ENCODE measurements at regions not wholly inside any gene's neighbourhood (a gene's known extent, or its start where the extent isn't known, plus 50 kb on each side); places are given as distances from the start of the nearest gene placed in this dataset.
"Not testable (repeated sequence)": the region's sequence is repeated elsewhere in the genome, so short reads cannot be mapped to it uniquely, and the experiment has no call there.

DNA sequence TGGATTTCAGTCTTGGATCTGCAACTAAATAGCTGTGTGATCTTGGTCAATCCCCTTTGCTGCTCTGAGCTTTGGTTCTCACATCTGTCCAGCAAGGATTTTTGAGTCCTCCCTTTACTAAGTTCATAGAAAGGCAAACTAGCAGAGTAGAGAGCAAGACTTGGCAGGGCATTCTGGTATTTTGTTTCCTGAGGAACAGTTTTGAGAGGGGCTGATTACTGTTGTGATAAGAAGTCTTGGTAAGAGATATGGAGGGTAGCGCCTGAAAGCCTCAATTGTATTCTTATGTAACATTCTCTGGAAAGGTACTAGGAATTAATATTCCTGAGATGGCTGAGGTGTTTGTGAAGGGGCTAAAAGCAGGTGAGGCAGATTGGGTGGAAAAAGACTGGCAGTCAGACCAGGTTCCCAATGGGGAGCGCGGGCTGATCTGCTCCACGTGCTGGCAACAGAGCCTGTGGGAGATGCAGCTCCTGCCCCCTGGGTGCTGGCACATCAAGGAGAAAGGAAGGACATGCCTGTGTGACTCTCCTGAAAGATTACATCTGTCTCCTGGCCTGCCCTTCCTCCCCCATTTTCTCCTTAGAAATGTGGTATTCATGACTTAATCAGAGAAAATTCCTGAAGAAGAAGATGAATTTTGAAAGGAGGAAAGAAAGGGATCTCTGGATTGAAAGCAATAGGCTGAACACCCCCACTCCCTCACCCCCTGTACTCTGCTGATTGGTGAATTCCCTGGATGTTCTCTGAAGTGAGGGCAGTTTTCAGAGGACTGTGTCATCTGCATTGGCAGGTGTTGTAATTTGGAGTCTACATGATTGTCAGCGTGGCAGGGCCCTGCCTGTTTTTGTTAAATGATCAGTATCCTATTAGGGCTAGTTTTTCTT lies 94.0 kb downstream of the SRGAP2 start:
- H3K27ac ChIP-seq; H3K9me3 ChIP-seq; H3K4me3 ChIP-seq; H3K27me3 ChIP-seq; H3K9ac ChIP-seq (ENCODE audit: low read depth in 2 of 2, low read length in 2 of 2); DNase-seq; intact Hi-C loops (cut with DNase I); H3K36me3 ChIP-seq; H3K4me1 ChIP-seq: not testable (repeated sequence)

DNA sequence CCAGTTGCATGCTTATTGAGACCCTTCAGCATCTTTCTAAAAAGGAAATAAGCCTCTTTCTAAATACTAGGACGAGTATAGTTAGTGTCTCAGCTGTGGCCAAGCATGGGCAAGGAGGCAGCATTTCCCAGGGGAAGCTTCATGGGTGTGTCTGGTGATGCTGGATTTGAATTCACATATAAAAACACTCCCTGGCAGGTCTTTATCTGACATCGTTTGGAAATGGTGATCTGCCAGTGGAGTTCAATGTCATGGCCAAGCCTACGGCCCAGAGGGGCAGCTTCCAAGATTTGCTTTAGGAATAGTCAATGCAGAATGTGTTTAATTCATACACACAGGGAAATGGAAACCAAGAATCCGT lies 94.7 kb downstream of the SRGAP2 start:
- H3K27me3 ChIP-seq; H3K9ac ChIP-seq (ENCODE audit: low read depth in 2 of 2, low read length in 2 of 2); intact Hi-C loops (cut with DNase I); H3K4me3 ChIP-seq; H3K4me1 ChIP-seq; H3K36me3 ChIP-seq; DNase-seq; H3K9me3 ChIP-seq; H3K27ac ChIP-seq: not testable (repeated sequence)

DNA sequence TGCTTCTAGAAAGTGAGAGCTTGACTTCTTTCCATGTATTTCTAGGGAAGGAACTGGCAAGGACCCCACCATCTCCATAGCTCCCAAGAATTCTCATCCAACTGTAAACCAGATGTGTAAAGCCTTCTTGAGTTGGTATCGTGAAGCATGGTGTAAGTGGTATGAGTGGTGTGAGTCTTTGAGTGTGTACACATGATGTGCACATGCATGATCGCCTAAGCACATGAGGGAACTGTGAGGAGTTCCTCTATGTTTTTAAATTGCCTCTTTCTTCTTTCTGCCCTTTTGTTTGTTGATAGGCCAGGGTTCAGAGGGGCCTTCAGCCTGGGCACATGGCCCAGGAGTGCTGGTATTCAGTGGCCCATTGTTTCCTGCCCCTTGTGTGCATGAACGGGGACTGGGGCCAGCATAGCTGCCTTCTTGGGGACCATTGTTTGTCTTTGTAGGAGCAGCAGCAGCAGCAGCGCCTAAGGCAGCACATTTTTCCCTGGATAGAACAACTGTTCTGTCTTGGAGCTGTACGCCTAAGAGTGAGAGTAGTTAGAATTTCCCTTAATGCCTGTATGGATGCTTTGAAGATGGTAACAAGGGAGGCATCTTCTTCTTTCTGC lies 95.9 kb downstream of the SRGAP2 start:
- H3K27ac ChIP-seq; H3K9me3 ChIP-seq; H3K4me3 ChIP-seq; H3K27me3 ChIP-seq; H3K36me3 ChIP-seq; H3K4me1 ChIP-seq; H3K9ac ChIP-seq (ENCODE audit: low read depth in 2 of 2, low read length in 2 of 2); intact Hi-C loops (cut with DNase I); DNase-seq: not testable (repeated sequence)

DNA sequence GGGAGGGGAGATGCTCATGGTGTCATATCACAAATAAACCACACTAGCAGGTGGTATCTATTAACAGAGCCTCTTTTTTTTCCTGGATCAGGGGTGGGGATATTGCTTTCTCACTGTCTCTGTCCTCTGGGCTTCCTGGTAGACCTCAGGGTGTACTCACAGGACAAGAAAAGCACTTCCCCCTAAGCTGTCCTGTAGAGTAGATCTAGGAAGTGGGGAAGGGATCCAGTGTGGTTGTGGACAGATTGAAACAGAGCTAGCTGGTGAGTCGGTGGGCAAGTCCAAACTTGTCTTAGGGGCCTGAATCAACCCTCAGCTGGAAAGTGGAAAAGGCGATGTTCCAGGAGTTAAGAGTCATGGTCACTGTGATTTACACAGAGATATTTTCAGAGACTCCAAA lies 96.6 kb downstream of the SRGAP2 start:
- H3K9me3 ChIP-seq; intact Hi-C loops (cut with DNase I); H3K4me3 ChIP-seq; H3K4me1 ChIP-seq; DNase-seq; H3K36me3 ChIP-seq; H3K27ac ChIP-seq; H3K9ac ChIP-seq (ENCODE audit: low read depth in 2 of 2, low read length in 2 of 2); H3K27me3 ChIP-seq: not testable (repeated sequence)

DNA sequence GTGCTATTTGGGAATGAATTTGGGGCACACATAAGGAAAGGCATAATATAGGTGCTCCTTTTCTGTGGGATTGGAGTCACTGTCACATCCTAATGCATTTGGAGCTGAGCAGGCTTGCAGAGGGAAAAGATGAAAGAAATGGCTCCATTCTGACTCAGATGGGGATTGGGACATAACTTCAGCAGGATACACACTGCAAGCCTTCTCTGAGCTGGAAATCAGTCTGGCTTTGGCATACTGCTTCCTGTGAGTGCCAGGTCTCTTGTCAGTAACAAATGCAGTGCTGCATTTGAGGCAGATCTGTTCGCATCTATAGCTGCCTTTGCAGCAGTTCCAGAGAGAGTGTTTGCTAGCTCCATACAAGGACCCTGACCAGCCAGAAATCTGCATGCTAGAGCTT lies 98.7 kb downstream of the SRGAP2 start:
- H3K4me3 ChIP-seq; H3K27ac ChIP-seq; H3K36me3 ChIP-seq; H3K9me3 ChIP-seq; H3K4me1 ChIP-seq; H3K27me3 ChIP-seq; intact Hi-C loops (cut with DNase I); H3K9ac ChIP-seq (ENCODE audit: low read depth in 2 of 2, low read length in 2 of 2); DNase-seq: not testable (repeated sequence)

DNA sequence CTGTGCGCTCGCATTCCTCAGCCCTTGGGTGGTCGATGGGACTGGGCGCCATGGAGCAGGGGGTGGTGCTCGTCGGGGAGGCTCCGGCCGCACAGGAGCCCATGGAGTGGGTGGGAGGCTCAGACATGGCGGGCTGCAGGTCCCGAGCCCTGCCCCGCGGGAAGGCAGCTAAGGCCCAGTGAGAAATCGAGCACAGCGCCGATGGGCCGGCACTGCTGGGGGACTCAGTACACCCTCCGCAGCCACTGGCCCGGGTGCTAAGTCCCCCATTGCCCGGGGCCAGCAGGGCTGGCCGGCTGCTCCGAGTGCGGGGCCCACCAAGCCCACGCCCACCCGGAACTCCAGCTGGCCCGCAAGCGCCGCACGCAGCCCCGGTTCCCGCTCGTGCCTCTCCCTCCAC lies 104.1 kb downstream of the SRGAP2 start:
- H3K9me3 ChIP-seq; H3K36me3 ChIP-seq; H3K27ac ChIP-seq; intact Hi-C loops (cut with DNase I); DNase-seq; H3K9ac ChIP-seq (ENCODE audit: low read depth in 2 of 2, low read length in 2 of 2); H3K4me3 ChIP-seq; H3K4me1 ChIP-seq; H3K27me3 ChIP-seq: not testable (repeated sequence)

DNA sequence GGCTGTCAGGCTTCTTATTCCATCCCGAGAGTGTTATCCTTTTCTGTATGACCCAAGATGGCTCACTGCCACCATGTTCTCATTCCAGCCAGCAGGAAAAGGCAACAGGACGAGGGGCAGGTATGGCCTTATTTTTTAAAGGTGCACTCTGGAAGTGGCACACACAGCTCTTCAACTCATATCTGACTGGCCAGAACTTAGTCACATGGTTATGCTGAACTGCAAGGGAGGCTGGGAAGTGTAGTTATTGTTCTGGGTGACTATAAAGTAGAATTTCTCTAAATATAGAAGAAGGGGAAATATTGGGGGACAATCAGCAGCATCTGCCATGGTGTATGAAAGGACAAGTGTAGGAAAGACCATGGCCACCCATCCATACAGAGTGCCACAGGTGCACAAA lies 107.6 kb downstream of the SRGAP2 start:
- DNase-seq; H3K36me3 ChIP-seq; H3K27me3 ChIP-seq; H3K27ac ChIP-seq; H3K4me3 ChIP-seq; H3K4me1 ChIP-seq; intact Hi-C loops (cut with DNase I); H3K9ac ChIP-seq (ENCODE audit: low read depth in 2 of 2, low read length in 2 of 2); H3K9me3 ChIP-seq: not testable (repeated sequence)

DNA sequence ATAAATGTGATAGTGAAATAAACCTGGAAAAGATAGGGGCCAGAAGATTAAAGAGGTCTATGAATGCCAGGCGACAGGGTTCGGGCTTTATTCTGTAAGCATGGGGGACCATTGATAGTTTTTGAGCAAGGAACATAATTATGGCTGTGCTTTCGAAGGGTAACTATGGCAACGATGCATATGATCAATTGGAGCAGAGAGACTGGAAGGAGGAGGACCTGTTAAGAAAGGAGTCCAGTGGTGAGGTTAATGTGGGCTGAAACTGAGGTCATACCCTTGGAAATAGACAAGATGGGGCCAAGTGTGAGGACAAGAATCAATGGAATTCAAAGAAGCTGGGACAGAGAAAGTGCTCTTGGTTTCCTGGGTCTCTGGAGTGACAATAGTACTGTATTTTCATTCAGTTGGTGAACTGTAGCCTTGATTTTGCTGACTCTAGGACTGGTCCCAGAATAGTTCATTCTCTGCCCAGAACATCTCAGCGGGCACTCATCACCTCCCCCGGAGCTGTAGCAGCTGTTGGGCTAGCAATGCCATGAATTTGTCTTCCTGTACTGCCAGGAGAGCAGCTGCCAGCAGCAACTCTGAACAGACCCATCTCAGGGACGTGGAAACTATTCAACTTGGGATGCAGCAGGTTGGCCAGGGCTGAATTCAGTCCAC lies 108.4 kb downstream of the SRGAP2 start:
- H3K36me3 ChIP-seq; H3K9ac ChIP-seq (ENCODE audit: low read depth in 2 of 2, low read length in 2 of 2); intact Hi-C loops (cut with DNase I); H3K27me3 ChIP-seq; H3K4me3 ChIP-seq; H3K4me1 ChIP-seq; H3K9me3 ChIP-seq; H3K27ac ChIP-seq; DNase-seq: not testable (repeated sequence)

DNA sequence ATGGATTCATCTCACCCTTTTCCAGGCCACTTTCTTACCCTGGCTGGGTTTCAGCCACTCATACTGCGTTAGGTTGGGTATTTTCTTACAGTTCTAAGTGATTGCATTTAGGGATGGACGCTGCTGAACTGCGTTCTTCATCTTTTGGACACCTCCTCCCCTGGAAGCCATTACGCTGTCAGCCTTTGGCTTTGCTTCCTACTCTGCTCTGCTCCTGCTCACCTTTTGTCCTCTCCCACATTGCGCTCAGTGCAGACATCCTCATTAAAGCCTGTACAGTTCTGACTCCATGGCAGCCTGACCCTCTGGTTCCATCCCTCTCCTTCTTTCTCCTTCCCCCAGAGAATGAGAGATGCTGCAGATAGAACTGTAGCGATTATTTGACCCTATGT lies 108.9 kb downstream of the SRGAP2 start:
- H3K27ac ChIP-seq; H3K4me3 ChIP-seq; H3K9ac ChIP-seq (ENCODE audit: low read depth in 2 of 2, low read length in 2 of 2); intact Hi-C loops (cut with DNase I); H3K9me3 ChIP-seq; H3K27me3 ChIP-seq; DNase-seq; H3K4me1 ChIP-seq; H3K36me3 ChIP-seq: not testable (repeated sequence)

DNA sequence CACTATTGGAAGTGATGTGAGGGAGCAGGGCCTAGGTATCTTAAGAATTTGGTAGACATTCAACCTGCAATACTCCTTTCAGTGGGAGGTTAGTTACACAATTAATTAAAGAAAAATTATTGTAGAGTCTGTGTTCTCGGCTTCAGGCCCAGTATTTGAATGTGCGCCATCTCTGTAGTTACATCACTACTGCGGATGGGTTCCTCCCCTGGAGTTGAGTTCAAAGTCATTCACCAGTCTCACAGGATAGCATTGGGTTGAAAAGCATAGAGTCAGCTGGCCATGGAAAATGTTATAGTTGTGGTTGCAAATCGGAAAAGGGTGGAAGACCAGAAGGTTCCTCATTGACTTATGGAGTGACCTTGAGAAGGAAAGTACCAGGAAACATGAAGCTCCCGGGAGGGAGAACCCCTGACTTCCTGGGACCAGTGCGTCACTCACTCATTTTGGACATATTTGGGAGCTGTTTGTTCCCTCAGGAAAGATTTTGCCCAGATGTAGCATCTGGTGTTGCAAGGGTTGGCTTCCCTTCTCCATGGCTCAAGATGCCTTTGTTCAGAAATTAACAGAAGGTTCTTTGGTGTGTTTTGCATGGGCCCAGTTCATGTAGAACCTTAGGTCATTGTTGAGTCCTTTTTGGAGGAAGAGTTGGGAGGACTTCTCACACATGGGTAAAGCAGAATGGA lies 111.8 kb downstream of the SRGAP2 start:
- H3K4me3 ChIP-seq; H3K27me3 ChIP-seq; H3K9me3 ChIP-seq; H3K4me1 ChIP-seq; DNase-seq; H3K36me3 ChIP-seq; H3K9ac ChIP-seq (ENCODE audit: low read depth in 2 of 2, low read length in 2 of 2); intact Hi-C loops (cut with DNase I); H3K27ac ChIP-seq: not testable (repeated sequence)

DNA sequence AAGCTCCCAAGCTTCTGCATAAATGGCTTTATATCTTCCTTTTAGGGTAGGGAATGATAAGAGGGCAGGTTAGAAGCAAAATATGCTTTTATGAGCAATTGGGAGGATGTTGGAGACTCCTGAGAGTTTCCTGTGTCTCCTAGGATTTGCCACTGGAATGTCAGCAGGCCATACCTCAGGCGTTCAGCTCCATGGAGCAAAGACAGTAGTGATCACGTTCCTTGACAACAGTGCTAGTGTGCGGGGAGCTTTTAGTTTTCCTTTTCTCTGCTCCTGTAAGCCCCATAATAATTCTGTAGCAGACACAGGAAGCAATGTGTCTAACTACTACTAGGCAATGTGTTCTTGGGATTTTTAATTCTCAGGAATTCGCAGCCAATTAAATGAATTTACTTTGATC lies 113.6 kb downstream of the SRGAP2 start:
- H3K36me3 ChIP-seq; H3K27ac ChIP-seq; H3K4me3 ChIP-seq; H3K27me3 ChIP-seq; intact Hi-C loops (cut with DNase I); H3K9me3 ChIP-seq; DNase-seq; H3K9ac ChIP-seq (ENCODE audit: low read depth in 2 of 2, low read length in 2 of 2); H3K4me1 ChIP-seq: not testable (repeated sequence)

DNA sequence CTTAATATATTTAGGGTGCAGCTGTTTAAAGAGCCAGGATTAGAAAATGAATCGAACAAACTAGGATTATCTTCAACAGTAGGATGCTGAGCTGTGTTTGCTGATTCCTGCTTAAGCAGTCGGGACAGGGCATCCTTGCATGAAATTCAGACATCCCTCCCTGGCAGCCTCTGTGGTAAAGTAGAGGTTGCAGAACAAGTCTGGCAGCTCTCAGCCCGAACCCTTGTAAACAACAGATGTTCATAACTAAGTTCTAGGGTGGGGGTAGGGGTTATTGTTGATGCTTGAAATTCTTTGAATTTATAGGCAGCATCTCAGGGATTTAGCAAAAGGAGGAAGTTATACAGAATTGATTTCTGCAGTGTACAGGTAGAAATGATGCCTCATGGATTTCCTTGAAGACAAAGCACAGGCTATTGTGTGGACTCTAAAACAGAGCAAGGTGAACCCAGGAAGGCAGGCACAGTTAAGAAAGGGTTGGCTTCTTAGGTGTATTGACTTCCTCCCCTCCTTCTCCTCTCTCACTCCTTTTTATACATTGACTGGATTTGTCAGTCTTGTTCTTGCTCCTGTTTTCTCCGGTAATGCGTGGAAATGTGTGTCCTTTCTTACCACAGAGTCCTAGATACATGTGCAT lies 114.7 kb downstream of the SRGAP2 start:
- H3K36me3 ChIP-seq; H3K4me1 ChIP-seq; H3K27ac ChIP-seq; H3K4me3 ChIP-seq; H3K9ac ChIP-seq (ENCODE audit: low read depth in 2 of 2, low read length in 2 of 2); intact Hi-C loops (cut with DNase I); H3K27me3 ChIP-seq; DNase-seq; H3K9me3 ChIP-seq: not testable (repeated sequence)

DNA sequence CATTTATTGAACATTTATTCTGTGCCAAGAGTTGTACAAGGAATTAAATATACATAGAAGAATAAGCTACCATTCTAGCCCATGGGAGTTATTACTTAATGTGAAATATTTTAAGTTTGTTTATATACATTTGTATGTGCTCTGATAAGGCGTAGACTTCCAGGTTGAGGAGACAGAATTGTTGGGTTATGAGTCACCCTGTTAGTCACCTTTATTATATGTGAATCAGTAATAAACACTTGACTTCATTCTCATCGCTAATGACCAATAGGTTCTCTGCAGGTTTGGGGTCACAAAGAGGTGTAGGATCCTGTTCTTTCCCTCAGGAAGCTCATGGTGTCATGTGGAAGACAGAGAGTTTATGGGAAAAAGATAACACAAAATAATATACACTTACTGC lies 116.9 kb downstream of the SRGAP2 start:
- H3K4me3 ChIP-seq; H3K36me3 ChIP-seq; DNase-seq; H3K27me3 ChIP-seq; H3K4me1 ChIP-seq; H3K9ac ChIP-seq (ENCODE audit: low read depth in 2 of 2, low read length in 2 of 2); H3K9me3 ChIP-seq; H3K27ac ChIP-seq; intact Hi-C loops (cut with DNase I): not testable (repeated sequence)

All from colonic mucosa (tissue), 4 donors.